22Rv1 (cell line): ENCODE measurements at regions not wholly inside any gene's neighbourhood (a gene's known extent, or its start where the extent isn't known, plus 50 kb on each side); places are given as distances from the start of the nearest gene placed in this dataset.

Experiments used
- CTCF ChIP-seq: fragments of 450-650 bp; IDR thresholded peaks from 2 replicates; pipeline ENCODE4 v1.5.1; 2017; ENCODE audit warnings: mild to moderate bottlenecking
- ZFX ChIP-seq: fragments of 450-650 bp; IDR thresholded peaks from 2 replicates; pipeline ENCODE4 v1.6.1; 2017; ENCODE audit warnings: antibody characterized with exemption, borderline replicate concordance

DNA sequence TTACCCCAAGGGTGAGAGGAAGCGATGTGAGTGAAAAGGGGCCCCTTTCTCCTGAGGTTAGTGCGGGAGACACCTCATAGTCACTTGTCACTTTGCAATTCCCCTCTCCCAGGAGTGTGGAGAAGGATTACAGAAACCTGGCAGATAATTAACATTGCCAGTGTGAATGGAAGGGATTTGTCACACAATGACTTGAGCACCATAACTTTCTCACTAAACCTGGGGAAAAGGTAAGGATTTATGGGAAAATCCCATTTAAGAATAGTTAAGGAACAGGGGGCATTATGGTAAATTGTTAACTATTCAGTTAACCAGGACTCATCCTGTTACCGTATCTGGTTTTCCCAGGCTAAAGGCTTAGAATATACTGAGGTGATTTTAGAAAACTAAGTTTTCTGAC lies 219.5 kb upstream of the JAG1 start:
- TF ChIP-seq CTCF: no peak
- no peak for TF ChIP-seq ZFX
